ENCODE measurements at regions not wholly inside any gene's neighbourhood (a gene's known extent, or its start where the extent isn't known, plus 50 kb on each side); places are given as distances from the start of the nearest gene placed in this dataset.
"Not testable (repeated sequence)": the region's sequence is repeated elsewhere in the genome, so short reads cannot be mapped to it uniquely, and the experiment has no call there.

GRCh38 chr3:160054862-160055261, 66.2 kb downstream of the IL12A start:
- not testable (repeated sequence) for TF ChIP-seq YY1 (IDR thresholded peaks at IDR 0.05; ENCODE audit: insufficient read depth, insufficient read length); ZNF274 (IDR thresholded peaks at IDR 0.05; ENCODE audit: low read depth, low read length); SUZ12 (IDR thresholded peaks at IDR 0.05; ENCODE audit: extremely low read depth, insufficient read depth, insufficient read length)

Measured in NT2/D1 (cell line).